ENCODE measurements at regions not wholly inside any gene's neighbourhood (a gene's known extent, or its start where the extent isn't known, plus 50 kb on each side); places are given as distances from the start of the nearest gene placed in this dataset.

GRCh38 chr5:6264394-6264793 is 114.0 kb downstream of the MED10 start:
- DNase-seq (ENCODE audit: low spot score in 2 of 2) (no peak), ATAC-seq (replicated peaks; ENCODE audit: extremely low read depth, poor library complexity, severe bottlenecking) (no peak)
- H3K27ac Mint-ChIP-seq (ENCODE audit: low read depth): no peak overlapping the region
- H3K27me3 Mint-ChIP-seq: peaks cover 7% of the 10 kb centered on the region
- no peaks in the 10 kb centered on the region for H3K9me3 Mint-ChIP-seq
- no peaks in the 10 kb centered on the region for H3K36me3 Mint-ChIP-seq (ENCODE audit: insufficient read depth)
- no peak overlapping the region for H3K4me3 Mint-ChIP-seq
- no peaks in the 10 kb centered on the region for H3K4me1 Mint-ChIP-seq

GRCh38 chr5:6262651-6263363 is 115.5 kb downstream of the MED10 start:
- no peaks in the 10 kb centered on the region for H3K4me1 Mint-ChIP-seq
- H3K36me3 Mint-ChIP-seq (ENCODE audit: insufficient read depth): no peaks in the 10 kb centered on the region
- DNase-seq (ENCODE audit: low spot score in 2 of 2) (no peak), ATAC-seq (replicated peaks; ENCODE audit: extremely low read depth, poor library complexity, severe bottlenecking) (no peak)
- H3K9me3 Mint-ChIP-seq: no peaks in the 10 kb centered on the region
- peaks cover 7% of the 10 kb centered on the region for H3K27me3 Mint-ChIP-seq
- H3K4me3 Mint-ChIP-seq: no peak overlapping the region
- H3K27ac Mint-ChIP-seq (ENCODE audit: low read depth): no peak overlapping the region

- DNase-seq (ENCODE audit: low spot score in 2 of 2) (no peak), ATAC-seq (replicated peaks; ENCODE audit: extremely low read depth, poor library complexity, severe bottlenecking) (no peak)
- peaks cover 7% of the 10 kb centered on the region for H3K27me3 Mint-ChIP-seq
- H3K4me1 Mint-ChIP-seq: no peaks in the 10 kb centered on the region
- H3K4me3 Mint-ChIP-seq: no peak overlapping the region
- H3K27ac Mint-ChIP-seq (ENCODE audit: low read depth): no peak overlapping the region
- H3K36me3 Mint-ChIP-seq (ENCODE audit: insufficient read depth): no peaks in the 10 kb centered on the region
- H3K9me3 Mint-ChIP-seq: no peaks in the 10 kb centered on the region
Observed at GRCh38 chr5:6261668-6262067, 116.7 kb downstream of the MED10 start.

- H3K4me1 Mint-ChIP-seq: no peaks in the 10 kb centered on the region
Observed at GRCh38 chr5:6261256-6261655, 117.1 kb downstream of the MED10 start.

GRCh38 chr5:6260846-6261245 is 117.5 kb downstream of the MED10 start:
- H3K27me3 Mint-ChIP-seq: peaks cover 7% of the 10 kb centered on the region
- H3K9me3 Mint-ChIP-seq: no peaks in the 10 kb centered on the region
- H3K4me3 Mint-ChIP-seq: no peak overlapping the region
- ATAC-seq (replicated peaks; ENCODE audit: extremely low read depth, poor library complexity, severe bottlenecking) (no peak), DNase-seq (ENCODE audit: low spot score in 2 of 2) (no peak)
- no peaks in the 10 kb centered on the region for H3K4me1 Mint-ChIP-seq
- H3K27ac Mint-ChIP-seq (ENCODE audit: low read depth): no peak overlapping the region
- H3K36me3 Mint-ChIP-seq (ENCODE audit: insufficient read depth): no peaks in the 10 kb centered on the region

More at GRCh38 chr5:6261256-6261655, 117.1 kb downstream of the MED10 start:
- Mint-ChIP-seq H3K36me3 (ENCODE audit: insufficient read depth) (no peaks in the 10 kb centered on the region), H3K27ac (ENCODE audit: low read depth) (no peak overlapping the region), H3K9me3 (no peaks in the 10 kb centered on the region), H3K4me3 (no peak overlapping the region), H3K27me3 (peaks cover 7% of the 10 kb centered on the region)
- DNase-seq (ENCODE audit: low spot score in 2 of 2) (no peak), ATAC-seq (replicated peaks; ENCODE audit: extremely low read depth, poor library complexity, severe bottlenecking) (no peak)

GRCh38 chr5:6256901-6257300 is 121.4 kb downstream of the MED10 start:
- DNase-seq (ENCODE audit: low spot score in 2 of 2): no peak
- Mint-ChIP-seq H3K36me3 (ENCODE audit: insufficient read depth) (no peaks in the 10 kb centered on the region), H3K4me1 (no peaks in the 10 kb centered on the region), H3K27ac (ENCODE audit: low read depth) (no peak overlapping the region), H3K4me3 (no peak overlapping the region), H3K27me3 (no peaks in the 10 kb centered on the region), H3K9me3 (no peaks in the 10 kb centered on the region)
- ATAC-seq (replicated peaks; ENCODE audit: extremely low read depth, poor library complexity, severe bottlenecking): no peak

- no peaks in the 10 kb centered on the region for H3K27me3 Mint-ChIP-seq
Observed at GRCh38 chr5:6255956-6256355, 122.4 kb downstream of the MED10 start.

GRCh38 chr5:6253846-6254245 is 124.5 kb downstream of the MED10 start:
- DNase-seq (ENCODE audit: low spot score in 2 of 2) (no peak), ATAC-seq (replicated peaks; ENCODE audit: extremely low read depth, poor library complexity, severe bottlenecking) (no peak)
- no peak overlapping the region for H3K27ac Mint-ChIP-seq (ENCODE audit: low read depth)
- H3K4me1 Mint-ChIP-seq: no peaks in the 10 kb centered on the region
- H3K27me3 Mint-ChIP-seq: no peaks in the 10 kb centered on the region
- no peaks in the 10 kb centered on the region for H3K9me3 Mint-ChIP-seq
- no peak overlapping the region for H3K4me3 Mint-ChIP-seq
- no peaks in the 10 kb centered on the region for H3K36me3 Mint-ChIP-seq (ENCODE audit: insufficient read depth)

More at GRCh38 chr5:6255956-6256355, 122.4 kb downstream of the MED10 start:
- no peak overlapping the region for H3K27ac Mint-ChIP-seq (ENCODE audit: low read depth)
- H3K9me3 Mint-ChIP-seq: no peaks in the 10 kb centered on the region
- ATAC-seq (replicated peaks; ENCODE audit: extremely low read depth, poor library complexity, severe bottlenecking): no peak
- no peak overlapping the region for H3K4me3 Mint-ChIP-seq
- no peaks in the 10 kb centered on the region for H3K36me3 Mint-ChIP-seq (ENCODE audit: insufficient read depth)
- DNase-seq (ENCODE audit: low spot score in 2 of 2): no peak
- H3K4me1 Mint-ChIP-seq: no peaks in the 10 kb centered on the region

- DNase-seq (ENCODE audit: low spot score in 2 of 2) (no peak), ATAC-seq (replicated peaks; ENCODE audit: extremely low read depth, poor library complexity, severe bottlenecking) (no peak)
- no peaks in the 10 kb centered on the region for H3K27me3 Mint-ChIP-seq
- H3K36me3 Mint-ChIP-seq (ENCODE audit: insufficient read depth): no peaks in the 10 kb centered on the region
- no peaks in the 10 kb centered on the region for H3K9me3 Mint-ChIP-seq
- no peak overlapping the region for H3K27ac Mint-ChIP-seq (ENCODE audit: low read depth)
- no peaks in the 10 kb centered on the region for H3K4me1 Mint-ChIP-seq
- no peak overlapping the region for H3K4me3 Mint-ChIP-seq
Observed at GRCh38 chr5:6253281-6253680, 125.1 kb downstream of the MED10 start.

- Mint-ChIP-seq H3K27me3 (no peaks in the 10 kb centered on the region), H3K36me3 (ENCODE audit: insufficient read depth) (no peaks in the 10 kb centered on the region), H3K27ac (ENCODE audit: low read depth) (no peak overlapping the region), H3K4me3 (no peak overlapping the region), H3K4me1 (no peaks in the 10 kb centered on the region), H3K9me3 (no peaks in the 10 kb centered on the region)
- ATAC-seq (replicated peaks; ENCODE audit: extremely low read depth, poor library complexity, severe bottlenecking): no peak
- DNase-seq (ENCODE audit: low spot score in 2 of 2): no peak
Observed at GRCh38 chr5:6252581-6252980, 125.8 kb downstream of the MED10 start.

GRCh38 chr5:6251565-6252102 is 126.7 kb downstream of the MED10 start:
- no peak overlapping the region for H3K27ac Mint-ChIP-seq (ENCODE audit: low read depth)
- H3K4me1 Mint-ChIP-seq: no peaks in the 10 kb centered on the region
- no peaks in the 10 kb centered on the region for H3K27me3 Mint-ChIP-seq
- no peak overlapping the region for H3K4me3 Mint-ChIP-seq
- ATAC-seq (replicated peaks; ENCODE audit: extremely low read depth, poor library complexity, severe bottlenecking) (no peak), DNase-seq (ENCODE audit: low spot score in 2 of 2) (no peak)
- H3K9me3 Mint-ChIP-seq: no peaks in the 10 kb centered on the region
- H3K36me3 Mint-ChIP-seq (ENCODE audit: insufficient read depth): no peaks in the 10 kb centered on the region

GRCh38 chr5:6250121-6250520 is 128.2 kb downstream of the MED10 start:
- Mint-ChIP-seq H3K27me3 (no peaks in the 10 kb centered on the region), H3K4me3 (no peak overlapping the region), H3K4me1 (no peaks in the 10 kb centered on the region), H3K36me3 (ENCODE audit: insufficient read depth) (no peaks in the 10 kb centered on the region), H3K27ac (ENCODE audit: low read depth) (no peak overlapping the region), H3K9me3 (no peaks in the 10 kb centered on the region)
- ATAC-seq (replicated peaks; ENCODE audit: extremely low read depth, poor library complexity, severe bottlenecking) (no peak), DNase-seq (ENCODE audit: low spot score in 2 of 2) (no peak)

GRCh38 chr5:6248132-6248531 is 130.2 kb downstream of the MED10 start:
- no peaks in the 10 kb centered on the region for H3K9me3 Mint-ChIP-seq
- no peaks in the 10 kb centered on the region for H3K4me1 Mint-ChIP-seq
- DNase-seq (ENCODE audit: low spot score in 2 of 2) (no peak), ATAC-seq (replicated peaks; ENCODE audit: extremely low read depth, poor library complexity, severe bottlenecking) (no peak)
- H3K27me3 Mint-ChIP-seq: no peaks in the 10 kb centered on the region
- H3K36me3 Mint-ChIP-seq (ENCODE audit: insufficient read depth): no peaks in the 10 kb centered on the region
- H3K4me3 Mint-ChIP-seq: no peak overlapping the region
- H3K27ac Mint-ChIP-seq (ENCODE audit: low read depth): no peak overlapping the region

Data from central memory CD8-positive, alpha-beta T cell (primary cell).